ENCODE measurements at regions not wholly inside any gene's neighbourhood (a gene's known extent, or its start where the extent isn't known, plus 50 kb on each side); places are given as distances from the start of the nearest gene placed in this dataset.

GRCh38 chr22:19628038-19628776 is 86.1 kb upstream of the SEPTIN5 start:
- no peaks in the 10 kb centered on the region for H3K9me3 ChIP-seq (ENCODE audit: control insufficient read depth, insufficient read depth, low read depth, low read length)
- H3K4me3 ChIP-seq (ENCODE audit: low read depth in 2 of 2, low read length in 2 of 2) = no peak overlapping the region
- ATAC-seq (no peak), DNase-seq (ENCODE audit: low read depth, low spot score) (no peak)
- intact Hi-C loops (cut with micrococcal nuclease; ENCODE audit: unreplicated experiment) (loop anchor here (10.0 kb wide), 1 partner anchor 103 kb away; the partner anchor contains the start of gene CLDN5), in situ Hi-C loops (cut with HindIII; ENCODE audit: low pct_unique_long_range_greater_than_20kb, low sequenced_read_pairs) (no loop called here)
- ChIA-PET POLR2A (no interaction called here), CTCF (no interaction called here)
- no peak for TF ChIP-seq TCF7L2 (IDR thresholded peaks at IDR 0.05; ENCODE audit: low read depth, low read length)
- TF ChIP-seq CTCF (IDR thresholded peaks at IDR 0.05) = no peak
- TF ChIP-seq SIN3A (IDR thresholded peaks at IDR 0.05; ENCODE audit: borderline replicate concordance, insufficient read depth, low read depth, low read length) = no peak
- no TSS peak for BruUV-seq (replicated peaks)
- H3K27ac ChIP-seq (ENCODE audit: low read length) = no peak overlapping the region
- no peaks in the 10 kb centered on the region for H3K36me3 ChIP-seq (ENCODE audit: control insufficient read depth, insufficient read depth, low read length)
- no peaks in the 10 kb centered on the region for H3K4me1 ChIP-seq (ENCODE audit: control insufficient read depth, insufficient read depth, low read length)
- H3K27me3 ChIP-seq (ENCODE audit: control insufficient read depth, insufficient read depth, low read length) = no peaks in the 10 kb centered on the region

DNA sequence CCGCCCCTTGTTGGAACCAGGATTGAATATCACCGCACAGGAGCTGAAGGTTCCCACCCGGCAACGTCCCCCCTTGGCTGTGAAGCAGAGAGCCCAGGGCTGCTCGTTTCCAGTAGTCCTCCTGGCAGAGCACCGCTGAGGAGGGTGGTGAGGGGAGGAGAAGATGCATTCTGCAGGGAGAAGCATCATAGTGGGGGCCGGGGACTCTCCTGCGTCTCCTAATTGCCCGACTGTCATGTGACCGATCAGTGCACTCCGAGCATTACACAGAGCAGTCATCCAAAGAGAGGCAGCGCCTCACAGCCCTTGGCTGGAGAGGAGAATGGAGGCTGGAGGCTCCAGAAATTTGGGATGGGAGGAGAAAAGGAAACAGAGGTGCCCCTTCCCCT is 85.0 kb upstream of the SEPTIN5 start:
- Histone ChIP-seq H3K4me1 (ENCODE audit: control insufficient read depth, insufficient read depth, low read length) (no peaks in the 10 kb centered on the region), H3K27me3 (ENCODE audit: control insufficient read depth, insufficient read depth, low read length) (no peaks in the 10 kb centered on the region), H3K27ac (ENCODE audit: low read length) (no peak overlapping the region), H3K36me3 (ENCODE audit: control insufficient read depth, insufficient read depth, low read length) (no peaks in the 10 kb centered on the region), H3K4me3 (ENCODE audit: low read depth in 2 of 2, low read length in 2 of 2) (no peak overlapping the region), H3K9me3 (ENCODE audit: control insufficient read depth, insufficient read depth, low read depth, low read length) (no peaks in the 10 kb centered on the region)
- POLR2A ChIA-PET = no interaction called here
- TF ChIP-seq TCF7L2 (IDR thresholded peaks at IDR 0.05; ENCODE audit: low read depth, low read length) = no peak
- TF ChIP-seq, protein P1, sequence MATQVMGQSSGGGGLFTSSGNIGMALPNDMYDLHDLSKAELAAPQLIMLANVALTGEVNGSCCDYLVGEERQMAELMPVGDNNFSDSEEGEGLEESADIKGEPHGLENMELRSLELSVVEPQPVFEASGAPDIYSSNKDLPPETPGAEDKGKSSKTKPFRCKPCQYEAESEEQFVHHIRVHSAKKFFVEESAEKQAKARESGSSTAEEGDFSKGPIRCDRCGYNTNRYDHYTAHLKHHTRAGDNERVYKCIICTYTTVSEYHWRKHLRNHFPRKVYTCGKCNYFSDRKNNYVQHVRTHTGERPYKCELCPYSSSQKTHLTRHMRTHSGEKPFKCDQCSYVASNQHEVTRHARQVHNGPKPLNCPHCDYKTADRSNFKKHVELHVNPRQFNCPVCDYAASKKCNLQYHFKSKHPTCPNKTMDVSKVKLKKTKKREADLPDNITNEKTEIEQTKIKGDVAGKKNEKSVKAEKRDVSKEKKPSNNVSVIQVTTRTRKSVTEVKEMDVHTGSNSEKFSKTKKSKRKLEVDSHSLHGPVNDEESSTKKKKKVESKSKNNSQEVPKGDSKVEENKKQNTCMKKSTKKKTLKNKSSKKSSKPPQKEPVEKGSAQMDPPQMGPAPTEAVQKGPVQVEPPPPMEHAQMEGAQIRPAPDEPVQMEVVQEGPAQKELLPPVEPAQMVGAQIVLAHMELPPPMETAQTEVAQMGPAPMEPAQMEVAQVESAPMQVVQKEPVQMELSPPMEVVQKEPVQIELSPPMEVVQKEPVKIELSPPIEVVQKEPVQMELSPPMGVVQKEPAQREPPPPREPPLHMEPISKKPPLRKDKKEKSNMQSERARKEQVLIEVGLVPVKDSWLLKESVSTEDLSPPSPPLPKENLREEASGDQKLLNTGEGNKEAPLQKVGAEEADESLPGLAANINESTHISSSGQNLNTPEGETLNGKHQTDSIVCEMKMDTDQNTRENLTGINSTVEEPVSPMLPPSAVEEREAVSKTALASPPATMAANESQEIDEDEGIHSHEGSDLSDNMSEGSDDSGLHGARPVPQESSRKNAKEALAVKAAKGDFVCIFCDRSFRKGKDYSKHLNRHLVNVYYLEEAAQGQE (IDR thresholded peaks at IDR 0.05; ENCODE audit: insufficient read depth in 1 of 2, low read depth in 2 of 2, low read length in 1 of 2) = no peak
- no peak for TF ChIP-seq CTCF (IDR thresholded peaks at IDR 0.05)
- TF ChIP-seq POLR2AphosphoS5 (IDR thresholded peaks at IDR 0.05; ENCODE audit: low read depth, low read length) = no peak
- TF ChIP-seq SIN3A (IDR thresholded peaks at IDR 0.05; ENCODE audit: borderline replicate concordance, insufficient read depth, low read depth, low read length) = no peak
- intact Hi-C loops (cut with micrococcal nuclease; ENCODE audit: unreplicated experiment) = loop anchor here (10.0 kb wide), 1 partner anchor 105 kb away; the partner anchor contains the start of gene CLDN5
- in situ Hi-C loops (cut with HindIII; ENCODE audit: low pct_unique_long_range_greater_than_20kb, low sequenced_read_pairs) = no loop called here
- no peak for ATAC-seq
- CTCF ChIA-PET = interaction anchor here (1.0 to 1.6 kb wide), 2 partner anchors 133 to 329 kb away, joined by 5 to 7 read pairs; no protein-coding TSS in a partner anchor
- DNase-seq (ENCODE audit: low read depth, low spot score) = no peak
- BruUV-seq (replicated peaks) = no TSS peak

Measured in Panc1 (cell line).